Cardiac muscle cell (in vitro differentiated cells and primary cell): ENCODE measurements at regions not wholly inside any gene's neighbourhood (a gene's known extent, or its start where the extent isn't known, plus 50 kb on each side); places are given as distances from the start of the nearest gene placed in this dataset.

ENCODE experiments used
- DNase-seq, 2 donors: peaks; one replicate each; pipeline versions ENCODE4 v3.0.0 to v3.0.0-alpha.2; 2010 to 2017; ENCODE audit warnings: low read depth in 1 of 2, low spot score in 1 of 2
- H3K27ac ChIP-seq: fragments of 200-600 bp; sonication (generic); 2 replicates; pipeline ENCODE4 v1.5.1; 2016
- H3K27me3 ChIP-seq: fragments of 200-600 bp; sonication (generic); 2 replicates; pipeline ENCODE4 v1.6.0; 2016; ENCODE audit warnings: control low read depth
- H3K36me3 ChIP-seq: fragments of 200-600 bp; sonication (generic); 2 replicates; pipeline ENCODE4 v1.5.1; 2016; ENCODE audit warnings: control low read depth
- H3K4me1 ChIP-seq: fragments of 200-600 bp; sonication (generic); 2 replicates; pipeline ENCODE4 v1.8.1; 2017; ENCODE audit warnings: low read depth, mild to moderate bottlenecking, mixed run types
- H3K4me3 ChIP-seq: fragments of 200-600 bp; sonication (generic); 2 replicates; pipeline ENCODE4 v1.5.1; 2016; ENCODE audit warnings: mild to moderate bottlenecking
- H3K9me3 ChIP-seq: fragments of 200-600 bp; sonication (generic); 2 replicates; pipeline ENCODE4 v1.5.1; 2017; ENCODE audit warnings: low read depth, mild to moderate bottlenecking, control low read depth
- CTCF ChIP-seq: IDR thresholded peaks from 2 replicates; pipeline ENCODE4 v1.5.1; 2012; ENCODE audit warnings: low read depth, mild to moderate bottlenecking, low read length

GRCh38 chr16:73890186-73891128, 406.2 kb upstream of the PSMD7 start:
- Histone ChIP-seq H3K27ac (no peak overlapping the region), H3K36me3 (no peaks in the 10 kb centered on the region), H3K27me3 (no peaks in the 10 kb centered on the region), H3K9me3 (no peaks in the 10 kb centered on the region), H3K4me1 (peaks cover 11% of the 10 kb centered on the region), H3K4me3 (peak overlapping the region; percentile 24)
- no peak for TF ChIP-seq CTCF
- peak in 1 of 2 donors; percentile 4 for DNase-seq

GRCh38 chr16:73888840-73889490, 407.6 kb upstream of the PSMD7 start:
- Histone ChIP-seq H3K27me3 (no peaks in the 10 kb centered on the region), H3K9me3 (no peaks in the 10 kb centered on the region), H3K27ac (no peak overlapping the region), H3K36me3 (no peaks in the 10 kb centered on the region), H3K4me3 (no peak overlapping the region), H3K4me1 (peaks cover 11% of the 10 kb centered on the region)
- no peak for TF ChIP-seq CTCF
- DNase-seq: peak in 1 of 2 donors; percentile 32

- H3K4me1 ChIP-seq: peaks cover 11% of the 10 kb centered on the region
- TF ChIP-seq CTCF: no peak
- H3K27me3 ChIP-seq: no peaks in the 10 kb centered on the region
- no peaks in the 10 kb centered on the region for H3K36me3 ChIP-seq
- H3K4me3 ChIP-seq: no peak overlapping the region
- no peak overlapping the region for H3K27ac ChIP-seq
- no peak for DNase-seq
- H3K9me3 ChIP-seq: no peaks in the 10 kb centered on the region
Observed at GRCh38 chr16:73887911-73888310, 408.7 kb upstream of the PSMD7 start.

- DNase-seq: no peak
- no peak overlapping the region for H3K4me3 ChIP-seq
- no peaks in the 10 kb centered on the region for H3K27me3 ChIP-seq
- peaks cover 9% of the 10 kb centered on the region for H3K4me1 ChIP-seq
- H3K27ac ChIP-seq: no peak overlapping the region
- no peaks in the 10 kb centered on the region for H3K9me3 ChIP-seq
- no peaks in the 10 kb centered on the region for H3K36me3 ChIP-seq
- no peak for TF ChIP-seq CTCF
Observed at GRCh38 chr16:73886426-73886825, 410.2 kb upstream of the PSMD7 start.

GRCh38 chr16:73885319-73885718, 411.3 kb upstream of the PSMD7 start:
- TF ChIP-seq CTCF: no peak
- H3K27ac ChIP-seq: no peak overlapping the region
- DNase-seq: no peak
- no peaks in the 10 kb centered on the region for H3K27me3 ChIP-seq
- no peaks in the 10 kb centered on the region for H3K36me3 ChIP-seq
- H3K4me1 ChIP-seq: peaks cover 2% of the 10 kb centered on the region
- H3K4me3 ChIP-seq: no peak overlapping the region
- no peaks in the 10 kb centered on the region for H3K9me3 ChIP-seq
